Hepatocyte (in vitro differentiated cells): ENCODE measurements at regions not wholly inside any gene's neighbourhood (a gene's known extent, or its start where the extent isn't known, plus 50 kb on each side); places are given as distances from the start of the nearest gene placed in this dataset.

Source experiments
- DNase-seq: peaks from one replicate; pipeline ENCODE4 v3.0.0-alpha.2; 2016; ENCODE audit warnings: low spot score
- H2AFZ ChIP-seq: fragments of 200-600 bp; sonication (generic); 2 replicates; pipeline ENCODE4 v1.6.0; 2016; ENCODE audit warnings: antibody characterized with exemption, mild to moderate bottlenecking
- H3K27ac ChIP-seq: fragments of 200-600 bp; sonication (generic); 2 replicates; pipeline ENCODE4 v1.5.1; 2016; ENCODE audit warnings: mild to moderate bottlenecking
- H3K27me3 ChIP-seq: fragments of 200-600 bp; sonication (generic); 2 replicates; pipeline ENCODE4 v1.6.1; 2016
- H3K36me3 ChIP-seq: fragments of 200-600 bp; sonication (generic); replicated peaks from 2 replicates; pipeline ENCODE4 v1.5.1; 2016; ENCODE audit warnings: low read depth; ENCODE audit not compliant: insufficient read depth
- H3K4me1 ChIP-seq: fragments of 200-600 bp; sonication (generic); 2 replicates; pipeline ENCODE4 v1.5.1; 2016; ENCODE audit warnings: mild to moderate bottlenecking, moderate library complexity; ENCODE audit not compliant: insufficient read depth
- H3K4me2 ChIP-seq: fragments of 200-600 bp; sonication (generic); 2 replicates; pipeline ENCODE4 v1.6.0; 2016
- H3K4me3 ChIP-seq: fragments of 200-600 bp; sonication (generic); 2 replicates; pipeline ENCODE4 v1.5.1; 2016; ENCODE audit warnings: mild to moderate bottlenecking
- H3K79me2 ChIP-seq: fragments of 200-600 bp; sonication (generic); 2 replicates; pipeline ENCODE4 v1.6.0; 2017; ENCODE audit warnings: mild to moderate bottlenecking
- H3K9me2 ChIP-seq: fragments of 200-600 bp; sonication (generic); replicated peaks from 2 replicates; pipeline ENCODE4 v1.6.0; 2017; ENCODE audit warnings: mild to moderate bottlenecking; ENCODE audit not compliant: insufficient read depth
- H3K9me3 ChIP-seq: fragments of 200-600 bp; sonication (generic); 2 replicates; pipeline ENCODE4 v1.5.1; 2016; ENCODE audit warnings: low read depth, mild to moderate bottlenecking
- H4K20me1 ChIP-seq: fragments of 200-600 bp; sonication (generic); 2 replicates; pipeline ENCODE4 v1.6.0; 2016; ENCODE audit warnings: mild to moderate bottlenecking; ENCODE audit not compliant: insufficient read depth, poor library complexity, severe bottlenecking
- EZH2 ChIP-seq: fragments of 200-600 bp; sonication (generic); IDR thresholded peaks from 2 replicates; pipeline ENCODE4 v1.6.1; 2016; ENCODE audit warnings: antibody characterized with exemption, mild to moderate bottlenecking, borderline replicate concordance
- EZH2phosphoT487 ChIP-seq: fragments of 200-600 bp; sonication (generic); IDR thresholded peaks from one replicate; pipeline ENCODE4 v1.6.1; 2018; ENCODE audit warnings: antibody characterized with exemption, mild to moderate bottlenecking, low read depth, moderate library complexity; ENCODE audit not compliant: unreplicated experiment, severe bottlenecking
- WGBS: methylation state at CpG from one replicate; pipeline ENCODE4 v1.1.6; 2016; ENCODE audit warnings: low lambda C conversion rate; ENCODE audit errors: missing lambda C conversion rate; 5-methylcytosine and 5-hydroxymethylcytosine counted together
- TF ChIP-seq, protein P1 (sequence below): fragments of 200-600 bp; sonication (generic); IDR thresholded peaks from 2 replicates; pipeline ENCODE4 v1.5.1; 2016; ENCODE audit warnings: antibody characterized with exemption, mild to moderate bottlenecking; ENCODE audit not compliant: poor library complexity

DNA sequence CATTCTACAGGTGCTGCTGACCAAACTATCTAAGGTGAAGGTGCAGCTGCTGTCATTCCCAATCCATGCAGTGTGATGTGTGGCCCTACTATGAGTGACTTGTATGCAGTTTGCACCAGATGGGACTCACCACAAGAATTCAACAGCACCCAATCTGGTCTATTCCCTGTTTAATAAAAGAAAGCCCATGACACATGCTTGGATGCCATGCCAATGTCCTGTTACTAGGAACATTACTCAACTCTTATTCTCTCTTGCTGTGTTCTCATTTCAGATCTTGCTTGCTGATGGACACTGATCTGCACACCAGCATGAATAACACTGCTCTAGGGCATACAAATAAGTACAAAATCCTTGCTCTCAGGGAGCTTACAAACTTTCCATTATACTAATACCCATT lies 221.6 kb upstream of the CDYL start:
- TF ChIP-seq EZH2, result no peak
- DNase-seq, result no peak
- Histone ChIP-seq H3K4me1 (no peaks in the 10 kb centered on the region), H3K4me3 (no peak overlapping the region), H3K27me3 (no peaks in the 10 kb centered on the region), H3K27ac (no peak overlapping the region), H2AFZ (no peak overlapping the region), H4K20me1 (no peaks in the 10 kb centered on the region), H3K9me2 (no peaks in the 10 kb centered on the region), H3K79me2 (no peaks in the 10 kb centered on the region), H3K36me3 (no peaks in the 10 kb centered on the region), H3K9me3 (no peaks in the 10 kb centered on the region), H3K4me2 (no peak overlapping the region)

DNA sequence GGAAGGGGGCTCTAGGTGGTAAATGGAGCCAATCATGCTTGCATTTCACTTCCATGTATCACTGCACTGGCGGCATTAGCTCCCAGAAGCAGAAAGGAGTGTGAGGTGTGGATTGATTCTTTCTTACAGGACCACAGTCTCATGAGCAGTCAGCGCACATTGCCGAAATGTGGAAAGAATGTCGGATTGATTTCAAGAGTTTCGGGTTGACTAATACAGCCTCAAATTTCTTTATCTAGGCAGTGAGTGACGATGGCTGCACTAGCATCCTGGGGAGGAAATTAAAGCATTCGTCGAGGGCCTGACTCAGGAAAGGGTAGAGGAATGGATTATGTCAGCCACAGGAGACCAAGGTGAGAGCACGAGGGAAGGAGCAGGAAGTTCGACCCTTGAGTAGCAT lies 222.8 kb upstream of the CDYL start:
- Histone ChIP-seq H4K20me1 (no peaks in the 10 kb centered on the region), H3K27ac (no peak overlapping the region), H3K4me3 (no peak overlapping the region), H3K9me2 (no peaks in the 10 kb centered on the region), H3K4me1 (no peaks in the 10 kb centered on the region), H3K4me2 (no peak overlapping the region), H3K27me3 (no peaks in the 10 kb centered on the region), H3K9me3 (no peaks in the 10 kb centered on the region), H2AFZ (no peak overlapping the region), H3K79me2 (no peaks in the 10 kb centered on the region), H3K36me3 (no peaks in the 10 kb centered on the region)
- 90% methylated on average over 10 of the region's 10 CpGs for WGBS
- TF ChIP-seq, protein P1, sequence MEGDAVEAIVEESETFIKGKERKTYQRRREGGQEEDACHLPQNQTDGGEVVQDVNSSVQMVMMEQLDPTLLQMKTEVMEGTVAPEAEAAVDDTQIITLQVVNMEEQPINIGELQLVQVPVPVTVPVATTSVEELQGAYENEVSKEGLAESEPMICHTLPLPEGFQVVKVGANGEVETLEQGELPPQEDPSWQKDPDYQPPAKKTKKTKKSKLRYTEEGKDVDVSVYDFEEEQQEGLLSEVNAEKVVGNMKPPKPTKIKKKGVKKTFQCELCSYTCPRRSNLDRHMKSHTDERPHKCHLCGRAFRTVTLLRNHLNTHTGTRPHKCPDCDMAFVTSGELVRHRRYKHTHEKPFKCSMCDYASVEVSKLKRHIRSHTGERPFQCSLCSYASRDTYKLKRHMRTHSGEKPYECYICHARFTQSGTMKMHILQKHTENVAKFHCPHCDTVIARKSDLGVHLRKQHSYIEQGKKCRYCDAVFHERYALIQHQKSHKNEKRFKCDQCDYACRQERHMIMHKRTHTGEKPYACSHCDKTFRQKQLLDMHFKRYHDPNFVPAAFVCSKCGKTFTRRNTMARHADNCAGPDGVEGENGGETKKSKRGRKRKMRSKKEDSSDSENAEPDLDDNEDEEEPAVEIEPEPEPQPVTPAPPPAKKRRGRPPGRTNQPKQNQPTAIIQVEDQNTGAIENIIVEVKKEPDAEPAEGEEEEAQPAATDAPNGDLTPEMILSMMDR, result no peak
- no peak for TF ChIP-seq EZH2
- no peak for TF ChIP-seq EZH2phosphoT487
- DNase-seq, result no peak

DNA sequence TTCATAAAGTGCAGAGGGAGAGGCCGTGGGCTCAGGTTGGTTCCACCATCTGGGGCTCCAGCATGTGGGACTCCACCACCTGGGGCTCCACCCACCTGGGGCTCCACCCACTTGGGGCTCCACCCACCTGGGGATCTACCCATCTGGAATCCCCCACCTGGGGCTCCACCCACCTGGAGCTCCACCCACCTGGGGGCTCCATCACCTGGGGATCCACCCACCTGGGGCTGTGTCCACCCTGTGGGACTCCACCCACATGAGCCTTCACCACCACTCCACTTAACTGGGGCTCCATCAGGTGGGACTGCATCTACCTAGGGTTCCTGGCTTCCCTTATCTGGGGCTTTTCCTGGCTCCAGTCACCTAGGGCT lies 226.0 kb upstream of the CDYL start:
- WGBS, result 100% methylated on average over 1 of the region's 1 CpG
- Histone ChIP-seq H4K20me1 (no peaks in the 10 kb centered on the region), H3K79me2 (no peaks in the 10 kb centered on the region), H3K4me1 (no peaks in the 10 kb centered on the region), H2AFZ (no peak overlapping the region), H3K9me2 (no peaks in the 10 kb centered on the region), H3K4me2 (no peak overlapping the region), H3K4me3 (no peak overlapping the region), H3K9me3 (no peaks in the 10 kb centered on the region), H3K27me3 (no peaks in the 10 kb centered on the region), H3K27ac (no peak overlapping the region), H3K36me3 (no peaks in the 10 kb centered on the region)
- TF ChIP-seq, protein P1, result no peak
- TF ChIP-seq EZH2 (no peak), EZH2phosphoT487 (no peak)
- DNase-seq, result no peak

DNA sequence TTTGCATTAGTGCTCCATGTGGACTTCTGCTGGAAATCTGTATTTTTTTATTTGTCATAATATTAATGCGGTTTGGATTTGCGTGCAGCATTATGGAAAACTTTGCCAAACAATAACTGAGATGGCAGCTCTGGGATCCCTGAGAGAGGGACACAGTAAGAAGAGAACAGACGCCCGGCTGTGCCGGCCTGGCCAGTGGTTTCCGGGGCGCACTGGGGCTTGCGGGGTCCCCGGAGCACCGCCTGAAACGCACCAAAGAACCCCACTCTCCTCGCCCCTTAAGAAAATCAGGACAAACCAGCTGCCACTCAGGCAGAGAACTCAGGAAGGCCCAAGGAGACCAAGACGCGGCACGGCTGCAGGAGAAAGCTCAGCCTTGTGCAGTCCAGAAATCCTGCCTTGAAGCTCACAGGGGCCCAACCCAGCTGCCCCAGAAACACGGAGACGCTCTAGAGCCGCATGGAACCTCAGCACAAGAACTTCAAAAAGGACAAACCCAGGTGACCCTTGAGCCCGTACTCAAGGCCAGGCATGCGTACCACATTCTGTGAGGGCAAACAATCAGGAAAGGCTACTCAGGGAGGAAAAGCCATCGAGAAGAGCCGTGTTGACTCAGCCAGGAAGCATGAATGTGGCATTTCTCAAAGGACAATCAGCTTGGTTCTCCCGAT lies 226.5 kb upstream of the CDYL start:
- DNase-seq, result no peak
- H4K20me1 ChIP-seq, result no peaks in the 10 kb centered on the region
- WGBS, result 97% methylated on average over 23 of the region's 23 CpGs
- H3K4me2 ChIP-seq, result no peak overlapping the region
- no peaks in the 10 kb centered on the region for H3K79me2 ChIP-seq
- H3K9me2 ChIP-seq, result no peaks in the 10 kb centered on the region
- H3K27ac ChIP-seq, result no peak overlapping the region
- H3K4me1 ChIP-seq, result no peaks in the 10 kb centered on the region
- H3K9me3 ChIP-seq, result no peaks in the 10 kb centered on the region
- TF ChIP-seq, protein P1, result no peak
- H3K36me3 ChIP-seq, result no peaks in the 10 kb centered on the region
- H2AFZ ChIP-seq, result no peak overlapping the region
- no peak overlapping the region for H3K4me3 ChIP-seq
- H3K27me3 ChIP-seq, result no peaks in the 10 kb centered on the region
